SK-N-SH (cell line): ENCODE measurements at regions not wholly inside any gene's neighbourhood (a gene's known extent, or its start where the extent isn't known, plus 50 kb on each side); places are given as distances from the start of the nearest gene placed in this dataset.

Experiments used
- CTCF ChIA-PET: fragments of 300-600, 350-600 bp; formaldehyde crosslinking; extraction: SDS; loops from one replicate; lab custom pipeline; 2021; lab: Yijun Ruan, JAX
- POLR2A ChIA-PET: fragments of 350-600 bp; sonication (Branson Sonifier 250); formaldehyde crosslinking; extraction: SDS; loops from one replicate; lab custom pipeline; 2020; ENCODE audit warnings: antibody characterized with exemption, inconsistent platforms; lab: Yijun Ruan, JAX
- DNase-seq: peaks from one replicate; pipeline ENCODE4 v3.0.0; 2012
- H2AFZ ChIP-seq: fragments of 200-600 bp; sonication (generic); 2 replicates; pipeline ENCODE4 v1.8.1; 2016; ENCODE audit warnings: antibody characterized with exemption, mild to moderate bottlenecking, low read depth
- H3F3A ChIP-seq: fragments of 200-600 bp; sonication (generic); replicated peaks from 2 replicates; pipeline ENCODE3; 2016; ENCODE audit warnings: antibody characterized with exemption, mild to moderate bottlenecking; ENCODE audit not compliant: insufficient read depth
- H3K27ac ChIP-seq, 2 experiments: fragments of 200-500 bp in 1 of 2; fragments of 200-600 bp in 1 of 2; sonication (Bioruptor generic) in 1 of 2; sonication (generic), shearing (Covaris generic) in 1 of 2; 2 replicates each; pipeline versions ENCODE4 v1.5.1 to v1.6.1; 2014 to 2016; ENCODE audit warnings: low read depth in 2 of 2, inconsistent platforms in 1 of 2, low read length in 1 of 2, mild to moderate bottlenecking in 1 of 2, mixed read lengths in 1 of 2
- H3K27me3 ChIP-seq: fragments of 200-600 bp; sonication (generic), shearing (Covaris generic); 2 replicates; pipeline ENCODE4 v1.6.1; 2016; ENCODE audit warnings: mixed run types; ENCODE audit not compliant: insufficient read depth
- H3K36me3 ChIP-seq, 2 experiments: fragments of 200-500 bp in 1 of 2; fragments of 200-600 bp in 1 of 2; sonication (Bioruptor generic) in 1 of 2; sonication (generic) in 1 of 2; replicated peaks in 1 of 2; 2 replicates each; pipeline versions ENCODE3 to v1.5.1; 2014 to 2016; ENCODE audit warnings: low read length in 1 of 2, mild to moderate bottlenecking in 1 of 2; ENCODE audit not compliant: insufficient read depth in 2 of 2, control insufficient read depth in 1 of 2
- H3K4me1 ChIP-seq, 2 experiments: fragments of 200-500 bp in 1 of 2; fragments of 200-600 bp in 1 of 2; sonication (Bioruptor generic) in 1 of 2; sonication (generic), shearing (Covaris generic) in 1 of 2; 2 replicates each; pipeline versions ENCODE4 v1.5.1 to v1.6.1; 2014 to 2016; ENCODE audit warnings: low read depth in 1 of 2, low read length in 1 of 2, mixed run types in 1 of 2; ENCODE audit not compliant: insufficient read depth in 2 of 2, control insufficient read depth in 1 of 2
- H3K4me2 ChIP-seq: fragments of 200-600 bp; sonication (generic), shearing (Covaris generic); 2 replicates; pipeline ENCODE4 v1.6.1; 2017; ENCODE audit warnings: mixed run types
- H3K4me3 ChIP-seq, 2 experiments: fragments of 200-500 bp in 1 of 2; fragments of 200-600 bp in 1 of 2; sonication (Bioruptor generic) in 1 of 2; sonication (generic), shearing (Covaris generic) in 1 of 2; 2 replicates each; pipeline versions ENCODE4 v1.5.1 to v1.8.1; 2014 to 2016; ENCODE audit warnings: low read depth in 2 of 2, inconsistent platforms in 1 of 2, low read length in 1 of 2, mild to moderate bottlenecking in 1 of 2, mixed read lengths in 1 of 2, moderate library complexity in 1 of 2
- H3K79me2 ChIP-seq: fragments of 200-600 bp; sonication (generic); 2 replicates; pipeline ENCODE4 v1.8.1; 2017; ENCODE audit warnings: mild to moderate bottlenecking; ENCODE audit not compliant: insufficient read depth
- H3K9ac ChIP-seq: fragments of 200-600 bp; sonication (generic); 2 replicates; pipeline ENCODE4 v1.6.1; 2017; ENCODE audit warnings: mixed run types
- H3K9me2 ChIP-seq: fragments of 200-600 bp; sonication (generic); 2 replicates; pipeline ENCODE4 v1.6.1; 2017; ENCODE audit warnings: mixed run types
- H3K9me3 ChIP-seq: fragments of 200-600 bp; sonication (generic); 2 replicates; pipeline ENCODE4 v1.6.1; 2017; ENCODE audit warnings: mixed run types, mild to moderate bottlenecking, moderate library complexity
- H4K20me1 ChIP-seq: fragments of 200-600 bp; sonication (generic); 2 replicates; pipeline ENCODE4 v1.6.1; 2017; ENCODE audit warnings: mild to moderate bottlenecking, mixed run types; ENCODE audit not compliant: insufficient read depth
- ELF1 ChIP-seq: IDR thresholded peaks from 2 replicates; pipeline ENCODE4 v1.4.0; 2012
- EP300 ChIP-seq, 2 experiments: IDR thresholded peaks; 2 replicates each; pipeline versions ENCODE4 v1.4.0 to v1.6.1; 2012; ENCODE audit warnings: borderline replicate concordance in 1 of 2, low read depth in 1 of 2, low read length in 1 of 2
- EZH2phosphoT487 ChIP-seq: fragments of 200-600 bp; sonication (generic); IDR thresholded peaks from 2 replicates; pipeline ENCODE4 v1.6.1; 2017; ENCODE audit warnings: low read depth, mixed run types, mild to moderate bottlenecking, antibody characterized with exemption, moderate library complexity, borderline replicate concordance
- FOXJ3 ChIP-seq: sonication (generic); formaldehyde crosslinking; IDR thresholded peaks from 2 replicates; pipeline ENCODE4 v1.5.1; 2020; ENCODE audit warnings: mild to moderate bottlenecking, missing genetic modification reagents
- GABPA ChIP-seq: IDR thresholded peaks from 2 replicates; pipeline ENCODE4 v1.4.0; 2012; ENCODE audit warnings: low read depth, mild to moderate bottlenecking
- GATA2 ChIP-seq: sonication (generic); formaldehyde crosslinking; IDR thresholded peaks from 2 replicates; pipeline ENCODE4 v1.5.0; 2020; ENCODE audit warnings: mild to moderate bottlenecking, missing genetic modification reagents
- JUND ChIP-seq: IDR thresholded peaks from 2 replicates; pipeline ENCODE4 v1.4.0; 2012
- MXI1 ChIP-seq: IDR thresholded peaks from 2 replicates; pipeline ENCODE4 v1.6.1; 2012; ENCODE audit warnings: mild to moderate bottlenecking, low read depth, low read length, improper control_type of control experiment
- NFIC ChIP-seq: IDR thresholded peaks from 2 replicates; pipeline ENCODE4 v1.4.0; 2012; ENCODE audit warnings: borderline replicate concordance
- POLR2AphosphoS5 ChIP-seq: IDR thresholded peaks from 2 replicates; pipeline ENCODE4 v1.6.1; 2012; ENCODE audit warnings: low read depth, low read length
- RAD21 ChIP-seq: IDR thresholded peaks from 2 replicates; pipeline ENCODE4 v1.6.1; 2012; ENCODE audit warnings: mild to moderate bottlenecking, low read length
- RFX5 ChIP-seq: IDR thresholded peaks from 2 replicates; pipeline ENCODE4 v1.6.1; 2012; ENCODE audit warnings: mild to moderate bottlenecking, improper control_type of control experiment, low read length
- RXRA ChIP-seq: IDR thresholded peaks from 2 replicates; pipeline ENCODE4 v1.4.0; 2012; ENCODE audit warnings: low read depth, mild to moderate bottlenecking, borderline replicate concordance
- SIN3A ChIP-seq: IDR thresholded peaks from 2 replicates; pipeline ENCODE4 v1.6.1; 2012; ENCODE audit warnings: low read depth, mild to moderate bottlenecking, low read length, moderate library complexity, borderline replicate concordance
- SMC3 ChIP-seq: IDR thresholded peaks from 2 replicates; pipeline ENCODE4 v1.6.1; 2012; ENCODE audit warnings: low read depth, low read length, improper control_type of control experiment
- TAF1 ChIP-seq: IDR thresholded peaks from 2 replicates; pipeline ENCODE4 v1.6.1; 2012; ENCODE audit warnings: low read depth, mild to moderate bottlenecking, low read length, moderate library complexity, borderline replicate concordance
- TCF12 ChIP-seq: IDR thresholded peaks from 2 replicates; pipeline ENCODE4 v1.4.0; 2012
- TEAD4 ChIP-seq: IDR thresholded peaks from 2 replicates; pipeline ENCODE4 v1.4.0; 2012; ENCODE audit warnings: mild to moderate bottlenecking, borderline replicate concordance; ENCODE audit not compliant: insufficient read depth
- WGBS: methylation state at CpG from one replicate; pipeline ENCODE4 v1.1.6; 2017; ENCODE audit warnings: low lambda C conversion rate; 5-methylcytosine and 5-hydroxymethylcytosine counted together
- TF ChIP-seq, protein P1 (sequence below): fragments of 150-350 bp; IDR thresholded peaks from 2 replicates; pipeline ENCODE4 v1.6.1; 2016; ENCODE audit warnings: mild to moderate bottlenecking, low read depth, low read length
- TF ChIP-seq, protein P2 (sequence below): fragments of 150-350 bp; IDR thresholded peaks from 2 replicates; pipeline ENCODE4 v1.6.1; 2017; ENCODE audit warnings: antibody characterized with exemption, low read length, low read depth, borderline replicate concordance
- TF ChIP-seq, protein P3 (sequence below): IDR thresholded peaks from 2 replicates; pipeline ENCODE4; 2012
- TF ChIP-seq, protein P4 (sequence below): IDR thresholded peaks from 2 replicates; pipeline ENCODE4 v1.6.1; 2012; ENCODE audit warnings: mild to moderate bottlenecking, low read depth, low read length, moderate library complexity

DNA sequence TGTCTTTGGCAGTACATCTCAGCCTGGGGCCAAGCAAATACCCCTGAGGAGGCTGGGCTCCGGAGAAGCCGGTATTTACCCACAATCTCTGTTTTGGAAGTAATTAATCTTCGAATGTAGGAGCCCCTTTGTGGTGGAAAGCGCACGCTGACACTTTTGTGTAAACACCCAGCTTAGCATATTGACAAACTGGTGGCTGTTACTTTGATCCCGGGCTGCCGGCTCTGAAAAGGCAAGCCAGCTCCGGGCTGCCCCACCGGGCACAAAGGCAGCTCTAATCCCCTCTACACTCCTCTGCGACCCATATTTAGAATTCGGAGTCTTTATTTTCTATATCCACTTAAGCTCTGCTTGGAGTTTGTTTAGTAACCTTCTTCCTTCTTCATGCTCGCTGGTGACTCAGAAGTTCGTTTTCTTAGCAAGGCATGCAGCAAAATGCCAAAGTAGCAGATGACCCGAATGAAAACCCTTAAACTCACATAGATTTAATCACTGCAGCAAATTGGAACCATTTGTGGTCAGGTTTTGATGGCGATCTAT is 144.0 kb upstream of the IRX3 start (continued):
- TF ChIP-seq, protein P1, sequence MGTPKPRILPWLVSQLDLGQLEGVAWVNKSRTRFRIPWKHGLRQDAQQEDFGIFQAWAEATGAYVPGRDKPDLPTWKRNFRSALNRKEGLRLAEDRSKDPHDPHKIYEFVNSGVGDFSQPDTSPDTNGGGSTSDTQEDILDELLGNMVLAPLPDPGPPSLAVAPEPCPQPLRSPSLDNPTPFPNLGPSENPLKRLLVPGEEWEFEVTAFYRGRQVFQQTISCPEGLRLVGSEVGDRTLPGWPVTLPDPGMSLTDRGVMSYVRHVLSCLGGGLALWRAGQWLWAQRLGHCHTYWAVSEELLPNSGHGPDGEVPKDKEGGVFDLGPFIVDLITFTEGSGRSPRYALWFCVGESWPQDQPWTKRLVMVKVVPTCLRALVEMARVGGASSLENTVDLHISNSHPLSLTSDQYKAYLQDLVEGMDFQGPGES: no peak
- TF ChIP-seq, protein P2, sequence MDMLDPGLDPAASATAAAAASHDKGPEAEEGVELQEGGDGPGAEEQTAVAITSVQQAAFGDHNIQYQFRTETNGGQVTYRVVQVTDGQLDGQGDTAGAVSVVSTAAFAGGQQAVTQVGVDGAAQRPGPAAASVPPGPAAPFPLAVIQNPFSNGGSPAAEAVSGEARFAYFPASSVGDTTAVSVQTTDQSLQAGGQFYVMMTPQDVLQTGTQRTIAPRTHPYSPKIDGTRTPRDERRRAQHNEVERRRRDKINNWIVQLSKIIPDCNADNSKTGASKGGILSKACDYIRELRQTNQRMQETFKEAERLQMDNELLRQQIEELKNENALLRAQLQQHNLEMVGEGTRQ: no peak
- TF ChIP-seq RAD21 (no peak), POLR2AphosphoS5 (peak; percentile 82; the same call in 1 of the 2 replicates), TAF1 (no peak), GATA2 (no peak), EP300 (IDR thresholded peaks at IDR 0.05; ENCODE audit: borderline replicate concordance in 1 of 2, low read depth in 1 of 2, low read length in 1 of 2) (peak; percentile 26 to 81; a peak in 3 of 4 replicates), MXI1 (no peak), SMC3 (no peak), EZH2phosphoT487 (no peak), NFIC (peak; percentile 76)
- TF ChIP-seq, protein P3, sequence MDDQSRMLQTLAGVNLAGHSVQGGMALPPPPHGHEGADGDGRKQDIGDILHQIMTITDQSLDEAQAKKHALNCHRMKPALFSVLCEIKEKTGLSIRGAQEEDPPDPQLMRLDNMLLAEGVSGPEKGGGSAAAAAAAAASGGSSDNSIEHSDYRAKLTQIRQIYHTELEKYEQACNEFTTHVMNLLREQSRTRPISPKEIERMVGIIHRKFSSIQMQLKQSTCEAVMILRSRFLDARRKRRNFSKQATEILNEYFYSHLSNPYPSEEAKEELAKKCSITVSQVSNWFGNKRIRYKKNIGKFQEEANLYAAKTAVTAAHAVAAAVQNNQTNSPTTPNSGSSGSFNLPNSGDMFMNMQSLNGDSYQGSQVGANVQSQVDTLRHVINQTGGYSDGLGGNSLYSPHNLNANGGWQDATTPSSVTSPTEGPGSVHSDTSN: peak; percentile 71
- TF ChIP-seq, protein P4, sequence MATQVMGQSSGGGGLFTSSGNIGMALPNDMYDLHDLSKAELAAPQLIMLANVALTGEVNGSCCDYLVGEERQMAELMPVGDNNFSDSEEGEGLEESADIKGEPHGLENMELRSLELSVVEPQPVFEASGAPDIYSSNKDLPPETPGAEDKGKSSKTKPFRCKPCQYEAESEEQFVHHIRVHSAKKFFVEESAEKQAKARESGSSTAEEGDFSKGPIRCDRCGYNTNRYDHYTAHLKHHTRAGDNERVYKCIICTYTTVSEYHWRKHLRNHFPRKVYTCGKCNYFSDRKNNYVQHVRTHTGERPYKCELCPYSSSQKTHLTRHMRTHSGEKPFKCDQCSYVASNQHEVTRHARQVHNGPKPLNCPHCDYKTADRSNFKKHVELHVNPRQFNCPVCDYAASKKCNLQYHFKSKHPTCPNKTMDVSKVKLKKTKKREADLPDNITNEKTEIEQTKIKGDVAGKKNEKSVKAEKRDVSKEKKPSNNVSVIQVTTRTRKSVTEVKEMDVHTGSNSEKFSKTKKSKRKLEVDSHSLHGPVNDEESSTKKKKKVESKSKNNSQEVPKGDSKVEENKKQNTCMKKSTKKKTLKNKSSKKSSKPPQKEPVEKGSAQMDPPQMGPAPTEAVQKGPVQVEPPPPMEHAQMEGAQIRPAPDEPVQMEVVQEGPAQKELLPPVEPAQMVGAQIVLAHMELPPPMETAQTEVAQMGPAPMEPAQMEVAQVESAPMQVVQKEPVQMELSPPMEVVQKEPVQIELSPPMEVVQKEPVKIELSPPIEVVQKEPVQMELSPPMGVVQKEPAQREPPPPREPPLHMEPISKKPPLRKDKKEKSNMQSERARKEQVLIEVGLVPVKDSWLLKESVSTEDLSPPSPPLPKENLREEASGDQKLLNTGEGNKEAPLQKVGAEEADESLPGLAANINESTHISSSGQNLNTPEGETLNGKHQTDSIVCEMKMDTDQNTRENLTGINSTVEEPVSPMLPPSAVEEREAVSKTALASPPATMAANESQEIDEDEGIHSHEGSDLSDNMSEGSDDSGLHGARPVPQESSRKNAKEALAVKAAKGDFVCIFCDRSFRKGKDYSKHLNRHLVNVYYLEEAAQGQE: no peak

- 88% methylated on average over 4 of the region's 4 CpGs for WGBS
- no peak for TF ChIP-seq TCF12
- no peak for TF ChIP-seq ELF1
- no peak for TF ChIP-seq MXI1
- no peak for TF ChIP-seq EP300 (IDR thresholded peaks at IDR 0.05; ENCODE audit: borderline replicate concordance in 1 of 2, low read depth in 1 of 2, low read length in 1 of 2)
- TF ChIP-seq, protein P3: no peak
- no peak for TF ChIP-seq EZH2phosphoT487
- TF ChIP-seq SIN3A: no peak
- TF ChIP-seq RXRA: no peak
- no peak for TF ChIP-seq RFX5
- no peak for TF ChIP-seq TEAD4
- TF ChIP-seq GABPA: no peak
- no peak for TF ChIP-seq JUND
- no peak for TF ChIP-seq FOXJ3
These were observed 142.4 kb upstream of the IRX3 start for GRCh38 chr16:54429029-54429428.

More at GRCh38 chr16:54429029-54429428, 142.4 kb upstream of the IRX3 start:
- no peaks in the 10 kb centered on the region for H3K79me2 ChIP-seq
- H3K9me2 ChIP-seq: no peaks in the 10 kb centered on the region
- ChIA-PET POLR2A (no interaction called here), CTCF (no interaction called here)
- H3K4me3 ChIP-seq: no peak overlapping the region
- no peaks in the 10 kb centered on the region for H4K20me1 ChIP-seq
- H3K4me2 ChIP-seq: no peak overlapping the region
- H3F3A ChIP-seq: peaks cover 10% of the 10 kb centered on the region
- no peak for DNase-seq
- no peak overlapping the region for H2AFZ ChIP-seq
- H3K27me3 ChIP-seq: no peaks in the 10 kb centered on the region
- no peaks in the 10 kb centered on the region for H3K36me3 ChIP-seq
- peaks cover 0 to 6% of the 10 kb centered on the region in 2 experiments; a peak in 2 of 4 replicates for H3K4me1 ChIP-seq
- no peak overlapping the region for H3K27ac ChIP-seq
- H3K9ac ChIP-seq: no peak overlapping the region
- no peaks in the 10 kb centered on the region for H3K9me3 ChIP-seq
